ENCODE measurements at regions not wholly inside any gene's neighbourhood (a gene's known extent, or its start where the extent isn't known, plus 50 kb on each side); places are given as distances from the start of the nearest gene placed in this dataset.

- 3% methylated on average over 2 of the region's 2 CpGs for WGBS (ENCODE audit: missing lambda C conversion rate)
- CTCF ChIA-PET: no interaction called here
- TF ChIP-seq, protein P1, sequence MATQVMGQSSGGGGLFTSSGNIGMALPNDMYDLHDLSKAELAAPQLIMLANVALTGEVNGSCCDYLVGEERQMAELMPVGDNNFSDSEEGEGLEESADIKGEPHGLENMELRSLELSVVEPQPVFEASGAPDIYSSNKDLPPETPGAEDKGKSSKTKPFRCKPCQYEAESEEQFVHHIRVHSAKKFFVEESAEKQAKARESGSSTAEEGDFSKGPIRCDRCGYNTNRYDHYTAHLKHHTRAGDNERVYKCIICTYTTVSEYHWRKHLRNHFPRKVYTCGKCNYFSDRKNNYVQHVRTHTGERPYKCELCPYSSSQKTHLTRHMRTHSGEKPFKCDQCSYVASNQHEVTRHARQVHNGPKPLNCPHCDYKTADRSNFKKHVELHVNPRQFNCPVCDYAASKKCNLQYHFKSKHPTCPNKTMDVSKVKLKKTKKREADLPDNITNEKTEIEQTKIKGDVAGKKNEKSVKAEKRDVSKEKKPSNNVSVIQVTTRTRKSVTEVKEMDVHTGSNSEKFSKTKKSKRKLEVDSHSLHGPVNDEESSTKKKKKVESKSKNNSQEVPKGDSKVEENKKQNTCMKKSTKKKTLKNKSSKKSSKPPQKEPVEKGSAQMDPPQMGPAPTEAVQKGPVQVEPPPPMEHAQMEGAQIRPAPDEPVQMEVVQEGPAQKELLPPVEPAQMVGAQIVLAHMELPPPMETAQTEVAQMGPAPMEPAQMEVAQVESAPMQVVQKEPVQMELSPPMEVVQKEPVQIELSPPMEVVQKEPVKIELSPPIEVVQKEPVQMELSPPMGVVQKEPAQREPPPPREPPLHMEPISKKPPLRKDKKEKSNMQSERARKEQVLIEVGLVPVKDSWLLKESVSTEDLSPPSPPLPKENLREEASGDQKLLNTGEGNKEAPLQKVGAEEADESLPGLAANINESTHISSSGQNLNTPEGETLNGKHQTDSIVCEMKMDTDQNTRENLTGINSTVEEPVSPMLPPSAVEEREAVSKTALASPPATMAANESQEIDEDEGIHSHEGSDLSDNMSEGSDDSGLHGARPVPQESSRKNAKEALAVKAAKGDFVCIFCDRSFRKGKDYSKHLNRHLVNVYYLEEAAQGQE (IDR thresholded peaks at IDR 0.05): no peak
- TF ChIP-seq RFX5 (IDR thresholded peaks at IDR 0.05): no peak
- TF ChIP-seq, protein P2, sequence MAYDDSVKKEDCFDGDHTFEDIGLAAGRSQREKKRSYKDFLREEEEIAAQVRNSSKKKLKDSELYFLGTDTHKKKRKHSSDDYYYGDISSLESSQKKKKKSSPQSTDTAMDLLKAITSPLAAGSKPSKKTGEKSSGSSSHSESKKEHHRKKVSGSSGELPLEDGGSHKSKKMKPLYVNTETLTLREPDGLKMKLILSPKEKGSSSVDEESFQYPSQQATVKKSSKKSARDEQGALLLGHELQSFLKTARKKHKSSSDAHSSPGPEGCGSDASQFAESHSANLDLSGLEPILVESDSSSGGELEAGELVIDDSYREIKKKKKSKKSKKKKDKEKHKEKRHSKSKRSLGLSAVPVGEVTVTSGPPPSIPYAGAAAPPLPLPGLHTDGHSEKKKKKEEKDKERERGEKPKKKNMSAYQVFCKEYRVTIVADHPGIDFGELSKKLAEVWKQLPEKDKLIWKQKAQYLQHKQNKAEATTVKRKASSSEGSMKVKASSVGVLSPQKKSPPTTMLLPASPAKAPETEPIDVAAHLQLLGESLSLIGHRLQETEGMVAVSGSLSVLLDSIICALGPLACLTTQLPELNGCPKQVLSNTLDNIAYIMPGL (CRISPR knock-in tag; IDR thresholded peaks at IDR 0.05; ENCODE audit: borderline replicate concordance): no peak
- TF ChIP-seq RNF2 (IDR thresholded peaks at IDR 0.05; ENCODE audit: borderline replicate concordance, low read depth): no peak
- no peak for TF ChIP-seq EHF (CRISPR knock-in tag; IDR thresholded peaks at IDR 0.05)
- TF ChIP-seq, protein P3, sequence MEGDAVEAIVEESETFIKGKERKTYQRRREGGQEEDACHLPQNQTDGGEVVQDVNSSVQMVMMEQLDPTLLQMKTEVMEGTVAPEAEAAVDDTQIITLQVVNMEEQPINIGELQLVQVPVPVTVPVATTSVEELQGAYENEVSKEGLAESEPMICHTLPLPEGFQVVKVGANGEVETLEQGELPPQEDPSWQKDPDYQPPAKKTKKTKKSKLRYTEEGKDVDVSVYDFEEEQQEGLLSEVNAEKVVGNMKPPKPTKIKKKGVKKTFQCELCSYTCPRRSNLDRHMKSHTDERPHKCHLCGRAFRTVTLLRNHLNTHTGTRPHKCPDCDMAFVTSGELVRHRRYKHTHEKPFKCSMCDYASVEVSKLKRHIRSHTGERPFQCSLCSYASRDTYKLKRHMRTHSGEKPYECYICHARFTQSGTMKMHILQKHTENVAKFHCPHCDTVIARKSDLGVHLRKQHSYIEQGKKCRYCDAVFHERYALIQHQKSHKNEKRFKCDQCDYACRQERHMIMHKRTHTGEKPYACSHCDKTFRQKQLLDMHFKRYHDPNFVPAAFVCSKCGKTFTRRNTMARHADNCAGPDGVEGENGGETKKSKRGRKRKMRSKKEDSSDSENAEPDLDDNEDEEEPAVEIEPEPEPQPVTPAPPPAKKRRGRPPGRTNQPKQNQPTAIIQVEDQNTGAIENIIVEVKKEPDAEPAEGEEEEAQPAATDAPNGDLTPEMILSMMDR (IDR thresholded peaks at IDR 0.05): no peak
- no peak for TF ChIP-seq POLR2AphosphoS2 (conservative IDR thresholded peaks at IDR 0.05; ENCODE audit: low read length)
- TF ChIP-seq, protein P4, sequence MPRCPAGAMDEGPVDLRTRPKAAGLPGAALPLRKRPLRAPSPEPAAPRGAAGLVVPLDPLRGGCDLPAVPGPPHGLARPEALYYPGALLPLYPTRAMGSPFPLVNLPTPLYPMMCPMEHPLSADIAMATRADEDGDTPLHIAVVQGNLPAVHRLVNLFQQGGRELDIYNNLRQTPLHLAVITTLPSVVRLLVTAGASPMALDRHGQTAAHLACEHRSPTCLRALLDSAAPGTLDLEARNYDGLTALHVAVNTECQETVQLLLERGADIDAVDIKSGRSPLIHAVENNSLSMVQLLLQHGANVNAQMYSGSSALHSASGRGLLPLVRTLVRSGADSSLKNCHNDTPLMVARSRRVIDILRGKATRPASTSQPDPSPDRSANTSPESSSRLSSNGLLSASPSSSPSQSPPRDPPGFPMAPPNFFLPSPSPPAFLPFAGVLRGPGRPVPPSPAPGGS (IDR thresholded peaks at IDR 0.05): no peak
- TF ChIP-seq RAD21 (conservative IDR thresholded peaks at IDR 0.05 in 1 of 2, IDR thresholded peaks at IDR 0.05 in 1 of 2): no peak
- no peak for TF ChIP-seq BHLHE40 (IDR thresholded peaks at IDR 0.05; ENCODE audit: low read depth, low read length)
- no peak for TF ChIP-seq ZNF302 (CRISPR knock-in tag; IDR thresholded peaks at IDR 0.05)
- TF ChIP-seq ZSCAN20 (CRISPR knock-in tag; IDR thresholded peaks at IDR 0.05): no peak
- no peak for TF ChIP-seq FOSL2 (IDR thresholded peaks at IDR 0.05)
- no peak for TF ChIP-seq FOSL2 (CRISPR knock-in tag; IDR thresholded peaks at IDR 0.05)
- no peak for TF ChIP-seq JUN (IDR thresholded peaks at IDR 0.05)
Observed at GRCh38 chr10:53064614-53065013, 292.0 kb upstream of the MBL2 start.

DNA sequence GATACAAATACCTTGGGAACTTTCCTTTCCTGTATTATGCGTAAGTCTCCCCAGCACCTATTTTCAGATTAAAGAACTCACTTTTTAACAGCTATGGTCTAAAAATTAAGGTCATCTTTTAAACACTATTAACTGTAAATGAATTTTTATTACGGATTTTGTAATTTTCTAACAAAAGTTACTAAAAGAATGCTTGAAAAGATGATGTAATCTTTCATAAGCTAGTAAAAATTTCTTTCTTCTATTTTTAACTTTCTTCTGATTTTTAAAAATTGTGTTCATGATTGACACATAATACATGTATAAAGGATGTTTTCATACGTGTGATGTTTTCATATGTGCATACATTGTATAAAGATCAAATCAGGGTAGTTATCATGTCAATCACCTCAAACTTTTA is 291.2 kb upstream of the MBL2 start:
- H3K4me2 ChIP-seq: no peak overlapping the region
- no peak overlapping the region for H3K4me3 ChIP-seq
- no peaks in the 10 kb centered on the region for H3K4me1 ChIP-seq
- ChIA-PET CTCF (no interaction called here), POLR2A (no interaction called here)
- ATAC-seq: no peak
- H3K9me3 ChIP-seq: no peaks in the 10 kb centered on the region
- H3K27ac ChIP-seq: no peak overlapping the region
- DNase-seq (ENCODE audit: low read depth in 1 of 2, low spot score in 1 of 2): no peak
- WGBS (ENCODE audit: missing lambda C conversion rate): 22% methylated on average over 3 of the region's 3 CpGs
- no peak for FAIRE-seq
- no peak for TF ChIP-seq CEBPB (IDR thresholded peaks at IDR 0.05)
- TF ChIP-seq MAFK (IDR thresholded peaks at IDR 0.05; ENCODE audit: partially characterized antibody): no peak
- TF ChIP-seq RCOR1 (IDR thresholded peaks at IDR 0.05; ENCODE audit: low read depth, low read length): no peak
- no peak for TF ChIP-seq GATA3 (IDR thresholded peaks at IDR 0.05; ENCODE audit: borderline replicate concordance)
- no peak for TF ChIP-seq POLR2A (IDR thresholded peaks at IDR 0.05; ENCODE audit: low read length)
- TF ChIP-seq JUNB (IDR thresholded peaks at IDR 0.05): no peak
- no peak for TF ChIP-seq ESRRA (IDR thresholded peaks at IDR 0.05; ENCODE audit: borderline replicate concordance, low read length)
- no peak for TF ChIP-seq NR3C1 (IDR thresholded peaks at IDR 0.05)
- no peak for TF ChIP-seq USF2 (IDR thresholded peaks at IDR 0.05)
- TF ChIP-seq, protein P5, sequence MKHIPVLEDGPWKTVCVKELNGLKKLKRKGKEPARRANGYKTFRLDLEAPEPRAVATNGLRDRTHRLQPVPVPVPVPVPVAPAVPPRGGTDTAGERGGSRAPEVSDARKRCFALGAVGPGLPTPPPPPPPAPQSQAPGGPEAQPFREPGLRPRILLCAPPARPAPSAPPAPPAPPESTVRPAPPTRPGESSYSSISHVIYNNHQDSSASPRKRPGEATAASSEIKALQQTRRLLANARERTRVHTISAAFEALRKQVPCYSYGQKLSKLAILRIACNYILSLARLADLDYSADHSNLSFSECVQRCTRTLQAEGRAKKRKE (CRISPR knock-in tag; IDR thresholded peaks at IDR 0.05; ENCODE audit: low read depth): no peak
- TF ChIP-seq HDAC2 (IDR thresholded peaks at IDR 0.05): no peak
- TF ChIP-seq CBX8 (IDR thresholded peaks at IDR 0.05): no peak
- TF ChIP-seq, protein P6, sequence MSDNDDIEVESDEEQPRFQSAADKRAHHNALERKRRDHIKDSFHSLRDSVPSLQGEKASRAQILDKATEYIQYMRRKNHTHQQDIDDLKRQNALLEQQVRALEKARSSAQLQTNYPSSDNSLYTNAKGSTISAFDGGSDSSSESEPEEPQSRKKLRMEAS (IDR thresholded peaks at IDR 0.05): no peak
- TF ChIP-seq PHF8 (IDR thresholded peaks at IDR 0.05; ENCODE audit: borderline replicate concordance, low read depth): no peak
- no peak for TF ChIP-seq KDM5A (IDR thresholded peaks at IDR 0.05)
- TF ChIP-seq EHMT2 (IDR thresholded peaks at IDR 0.05; ENCODE audit: low read depth): no peak

More at GRCh38 chr10:53064614-53065013, 292.0 kb upstream of the MBL2 start:
- H3K4me2 ChIP-seq: no peak overlapping the region
- FAIRE-seq (no peak), DNase-seq (ENCODE audit: low read depth in 1 of 2, low spot score in 1 of 2) (no peak), ATAC-seq (no peak)
- H3K4me1 ChIP-seq: no peaks in the 10 kb centered on the region
- H3K4me3 ChIP-seq: no peak overlapping the region
- H3K9me3 ChIP-seq: no peaks in the 10 kb centered on the region
- H3K27ac ChIP-seq: no peak overlapping the region
- POLR2A ChIA-PET: no interaction called here

All from A549 (cell line).